IMR-90 (cell line): ENCODE measurements at regions not wholly inside any gene's neighbourhood (a gene's known extent, or its start where the extent isn't known, plus 50 kb on each side); places are given as distances from the start of the nearest gene placed in this dataset.

Experiments
- ATAC-seq: fragments of 200-7000 bp; cut with Tn5 transposase; 2 replicates; pipeline ENCODE4 v1.9.1; 2020; ENCODE audit warnings: low read depth, mild to moderate bottlenecking, moderate library complexity
- BruUV-seq: library from RNA; stranded (reverse); fragments of 400-500 nt; replicated peaks from 2 replicates; lab custom pipeline; 2021; lab: Mats Ljungman, UMichigan
- CTCF ChIA-PET: fragments of 300-600 bp; formaldehyde crosslinking; extraction: SDS; loops from one replicate; lab custom pipeline; 2021; ENCODE audit warnings: antibody characterized with exemption; lab: Yijun Ruan, JAX
- POLR2A ChIA-PET: fragments of 300-600 bp; sonication (Branson Sonifier 250); formaldehyde crosslinking; loops from one replicate; lab custom pipeline; 2022; ENCODE audit warnings: antibody characterized with exemption; ENCODE audit not compliant: unreplicated experiment; lab: Charles Lee
- DNase-seq: peaks from one replicate; pipeline ENCODE4 v3.0.0; 2013
- H2AFZ ChIP-seq: replicated peaks from 2 replicates; pipeline ENCODE3; 2013; ENCODE audit warnings: low read length, mild to moderate bottlenecking; ENCODE audit not compliant: poor library complexity
- H2AK5ac ChIP-seq: 2 replicates; pipeline ENCODE4 v1.6.1; 2013; ENCODE audit warnings: low read depth, low read length, inconsistent platforms
- H2AK9ac ChIP-seq: replicated peaks from 2 replicates; pipeline ENCODE3; 2013; ENCODE audit warnings: mild to moderate bottlenecking, low read depth, low read length, moderate library complexity; ENCODE audit not compliant: poor library complexity
- H2BK120ac ChIP-seq: 2 replicates; pipeline ENCODE4 v1.6.1; 2013; ENCODE audit warnings: low read depth, low read length, inconsistent platforms
- H2BK15ac ChIP-seq: 3 replicates; pipeline ENCODE4 v1.6.1; 2013; ENCODE audit warnings: low read depth, low read length, inconsistent platforms
- H2BK20ac ChIP-seq: 2 replicates; pipeline ENCODE4 v1.6.1; 2013; ENCODE audit warnings: low read depth, mild to moderate bottlenecking, inconsistent platforms, low read length, moderate library complexity
- H2BK5ac ChIP-seq: 2 replicates; pipeline ENCODE4 v1.6.1; 2013; ENCODE audit warnings: mild to moderate bottlenecking, low read depth, low read length, inconsistent platforms; ENCODE audit not compliant: poor library complexity, severe bottlenecking
- H3K14ac ChIP-seq: replicated peaks from 2 replicates; pipeline ENCODE4 v1.6.1; 2013; ENCODE audit warnings: low read depth, low read length, inconsistent platforms
- H3K18ac ChIP-seq: 2 replicates; pipeline ENCODE4 v1.6.1; 2013; ENCODE audit warnings: low read depth, low read length, control low read depth
- H3K23ac ChIP-seq: 2 replicates; pipeline ENCODE4 v1.6.1; 2013; ENCODE audit warnings: low read depth, low read length, inconsistent platforms
- H3K27ac ChIP-seq: 2 replicates; pipeline ENCODE4 v1.5.1; 2013; ENCODE audit warnings: mild to moderate bottlenecking, control low read depth, low read length; ENCODE audit not compliant: insufficient read depth
- H3K27me3 ChIP-seq: 2 replicates; pipeline ENCODE4 v1.6.1; 2013; ENCODE audit warnings: low read length; ENCODE audit not compliant: control insufficient read depth, insufficient read depth
- H3K36me3 ChIP-seq: 2 replicates; pipeline ENCODE4 v1.6.1; 2013; ENCODE audit warnings: low read length, mixed read lengths; ENCODE audit not compliant: control insufficient read depth, insufficient read depth
- H3K4ac ChIP-seq: 2 replicates; pipeline ENCODE4 v1.6.1; 2013; ENCODE audit warnings: low read depth, low read length, inconsistent platforms
- H3K4me1 ChIP-seq: 2 replicates; pipeline ENCODE4 v1.6.1; 2013; ENCODE audit warnings: low read length, mixed read lengths; ENCODE audit not compliant: control insufficient read depth, insufficient read depth
- H3K4me2 ChIP-seq: 2 replicates; pipeline ENCODE4 v1.6.1; 2013; ENCODE audit warnings: low read depth, mild to moderate bottlenecking, control low read depth, low read length, moderate library complexity
- H3K4me3 ChIP-seq: 2 replicates; pipeline ENCODE4 v1.5.1; 2013; ENCODE audit warnings: low read depth, mild to moderate bottlenecking, control low read depth, low read length, moderate library complexity; ENCODE audit not compliant: insufficient read depth
- H3K56ac ChIP-seq: 2 replicates; pipeline ENCODE4 v1.6.1; 2013; ENCODE audit warnings: low read length, inconsistent platforms; ENCODE audit not compliant: insufficient read depth; ENCODE audit errors: extremely low read depth
- H3K79me1 ChIP-seq, 2 experiments: 2 replicates each; pipeline ENCODE4 v1.6.1; 2013; ENCODE audit warnings: low read length in 2 of 2, inconsistent platforms in 1 of 2, low read depth in 1 of 2
- H3K9ac ChIP-seq: 2 replicates; pipeline ENCODE4 v1.6.1; 2013; ENCODE audit warnings: low read depth, low read length, control low read depth
- H3K9me1 ChIP-seq: 2 replicates; pipeline ENCODE4 v1.6.1; 2013; ENCODE audit warnings: low read length, inconsistent platforms; ENCODE audit not compliant: insufficient read depth
- H3K9me3 ChIP-seq: 2 replicates; pipeline ENCODE4 v1.6.1; 2013; ENCODE audit warnings: low read length; ENCODE audit not compliant: control insufficient read depth, insufficient read depth
- H4K20me1 ChIP-seq: 2 replicates; pipeline ENCODE4 v1.6.1; 2013; ENCODE audit warnings: low read length, inconsistent platforms; ENCODE audit not compliant: insufficient read depth
- H4K5ac ChIP-seq: 2 replicates; pipeline ENCODE4 v1.6.1; 2013; ENCODE audit warnings: mild to moderate bottlenecking, low read depth, low read length, control low read depth
- H4K8ac ChIP-seq, 2 experiments: 2 replicates each; pipeline ENCODE4 v1.6.1; 2013; ENCODE audit warnings: low read depth in 2 of 2, low read length in 2 of 2, control low read depth in 1 of 2, inconsistent platforms in 1 of 2
- H4K91ac ChIP-seq: 2 replicates; pipeline ENCODE4 v1.6.1; 2013; ENCODE audit warnings: low read depth, low read length, inconsistent platforms; ENCODE audit not compliant: insufficient read depth
- BHLHE40 ChIP-seq: fragments of 150-350 bp; IDR thresholded peaks from 2 replicates; pipeline ENCODE4 v1.6.1; 2016; ENCODE audit warnings: mild to moderate bottlenecking, low read depth, low read length
- MAFK ChIP-seq: IDR thresholded peaks from 2 replicates; pipeline ENCODE4 v1.6.1; 2012; ENCODE audit warnings: low read depth, low read length, improper control_type of control experiment
- MAZ ChIP-seq: IDR thresholded peaks from 2 replicates; pipeline ENCODE4 v1.6.1; 2012; ENCODE audit warnings: low read depth, mild to moderate bottlenecking, low read length, improper control_type of control experiment, moderate library complexity, borderline replicate concordance
- RFX5 ChIP-seq: IDR thresholded peaks from 2 replicates; pipeline ENCODE4 v1.8.0; 2012; ENCODE audit warnings: low read depth, mild to moderate bottlenecking, low read length, moderate library complexity
- SMC3 ChIP-seq: fragments of 150-350 bp; IDR thresholded peaks from 2 replicates; pipeline ENCODE4 v1.6.1; 2016; ENCODE audit warnings: low read depth, mild to moderate bottlenecking, antibody characterized with exemption, low read length, moderate library complexity
- WGBS, 2 experiments: methylation state at CpG; one replicate each; pipeline versions ENCODE4 v1.1.5 to v1.1.7; 2013; ENCODE audit warnings: missing lambda C conversion rate in 2 of 2; ENCODE audit not compliant: insufficient read length in 1 of 2; ENCODE audit errors: extremely low coverage in 2 of 2; 5-methylcytosine and 5-hydroxymethylcytosine counted together
- dilution Hi-C: fragments of 300-500 bp; cut with HindIII; formaldehyde crosslinking; loops from one replicate; pipeline ENCODE4 v1.14.3; 2018; ENCODE audit warnings: low sequenced_read_pairs; ENCODE audit not compliant: unreplicated experiment
- in situ Hi-C: fragments of 300-500 bp; cut with MboI; formaldehyde crosslinking; loops from 3 replicates; pipeline ENCODE4 v1.14.3; 2019; ENCODE audit warnings: low sequenced_read_pairs, inconsistent platforms, mixed read lengths
- intact Hi-C: fragments of 100-400 bp; cut with micrococcal nuclease; formaldehyde crosslinking; loops from 2 replicates; pipeline ENCODE4 v1.10.0; 2022
- TF ChIP-seq, protein P1 (sequence below): fragments of 150-350 bp; IDR thresholded peaks from 2 replicates; pipeline ENCODE4 v1.6.1; 2017; ENCODE audit warnings: mild to moderate bottlenecking, antibody characterized with exemption, low read length, low read depth
- TF ChIP-seq, protein P2 (sequence below): fragments of 150-350 bp; IDR thresholded peaks from 2 replicates; pipeline ENCODE4 v1.6.1; 2016; ENCODE audit warnings: low read depth, mild to moderate bottlenecking, low read length, moderate library complexity, borderline replicate concordance

DNA sequence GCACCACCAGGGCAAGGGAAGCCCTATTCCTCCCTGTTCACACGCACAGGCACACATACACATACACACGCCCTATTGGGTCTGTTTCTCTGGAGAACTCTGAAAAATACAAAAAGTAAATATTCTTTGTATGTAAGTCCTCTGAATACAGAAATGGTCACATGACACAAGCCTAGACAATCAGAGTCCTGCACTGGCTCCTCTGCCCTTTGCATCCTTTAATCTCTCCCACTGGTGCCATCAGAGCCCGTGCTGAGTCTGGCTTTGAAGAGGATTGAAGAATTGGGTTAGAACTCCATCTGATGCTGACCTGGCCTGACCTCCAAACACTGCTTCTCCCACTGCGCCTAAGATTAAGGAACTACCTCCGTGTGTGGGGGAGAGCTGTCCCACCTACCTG is 273.2 kb upstream of the TBX3 start:
- Histone ChIP-seq H3K4me3 (no peak overlapping the region), H2AK5ac (no peak overlapping the region), H2BK120ac (no peak overlapping the region), H4K20me1 (no peaks in the 10 kb centered on the region), H3K9me3 (no peaks in the 10 kb centered on the region), H4K91ac (no peak overlapping the region), H4K5ac (no peak overlapping the region), H3K18ac (no peak overlapping the region), H3K36me3 (no peaks in the 10 kb centered on the region), H2AFZ (no peak overlapping the region), H2AK9ac (no peak overlapping the region), H2BK5ac (no peak overlapping the region), H3K4ac (no peak overlapping the region), H3K9ac (no peak overlapping the region), H3K79me1 (no peaks in the 10 kb centered on the region), H2BK20ac (no peak overlapping the region), H3K27ac (no peak overlapping the region), H3K14ac (no peak overlapping the region), H4K8ac (no peak overlapping the region), H3K9me1 (no peaks in the 10 kb centered on the region), H3K56ac (no peak overlapping the region), H3K4me1 (no peaks in the 10 kb centered on the region), H2BK15ac (no peak overlapping the region), H3K23ac (no peak overlapping the region), H3K27me3 (no peaks in the 10 kb centered on the region), H3K4me2 (no peak overlapping the region)
- DNase-seq (no peak), ATAC-seq (no peak)
- POLR2A ChIA-PET, result interaction anchor here (0.5 kb wide), 1 partner anchor 23 kb away, joined by 4 read pairs; no protein-coding TSS in a partner anchor
- TF ChIP-seq, protein P1, sequence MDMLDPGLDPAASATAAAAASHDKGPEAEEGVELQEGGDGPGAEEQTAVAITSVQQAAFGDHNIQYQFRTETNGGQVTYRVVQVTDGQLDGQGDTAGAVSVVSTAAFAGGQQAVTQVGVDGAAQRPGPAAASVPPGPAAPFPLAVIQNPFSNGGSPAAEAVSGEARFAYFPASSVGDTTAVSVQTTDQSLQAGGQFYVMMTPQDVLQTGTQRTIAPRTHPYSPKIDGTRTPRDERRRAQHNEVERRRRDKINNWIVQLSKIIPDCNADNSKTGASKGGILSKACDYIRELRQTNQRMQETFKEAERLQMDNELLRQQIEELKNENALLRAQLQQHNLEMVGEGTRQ, result no peak
- no peak for TF ChIP-seq SMC3
- TF ChIP-seq MAFK, result no peak
- no peak for TF ChIP-seq BHLHE40
- TF ChIP-seq MAZ, result no peak
- no peak for TF ChIP-seq RFX5
- TF ChIP-seq, protein P2, sequence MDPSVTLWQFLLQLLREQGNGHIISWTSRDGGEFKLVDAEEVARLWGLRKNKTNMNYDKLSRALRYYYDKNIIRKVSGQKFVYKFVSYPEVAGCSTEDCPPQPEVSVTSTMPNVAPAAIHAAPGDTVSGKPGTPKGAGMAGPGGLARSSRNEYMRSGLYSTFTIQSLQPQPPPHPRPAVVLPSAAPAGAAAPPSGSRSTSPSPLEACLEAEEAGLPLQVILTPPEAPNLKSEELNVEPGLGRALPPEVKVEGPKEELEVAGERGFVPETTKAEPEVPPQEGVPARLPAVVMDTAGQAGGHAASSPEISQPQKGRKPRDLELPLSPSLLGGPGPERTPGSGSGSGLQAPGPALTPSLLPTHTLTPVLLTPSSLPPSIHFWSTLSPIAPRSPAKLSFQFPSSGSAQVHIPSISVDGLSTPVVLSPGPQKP, result no peak
- no TSS peak for BruUV-seq
- in situ Hi-C loops (no loop called here), dilution Hi-C loops (no loop called here), intact Hi-C loops (no loop called here)
- CTCF ChIA-PET, result no interaction called here
- no CpG with 5 or more reads among the region's 5 CpGs for WGBS, 2 experiments
